Adrenal gland (tissue), 5 donors: ENCODE measurements at regions not wholly inside any gene's neighbourhood (a gene's known extent, or its start where the extent isn't known, plus 50 kb on each side); places are given as distances from the start of the nearest gene placed in this dataset.

ENCODE experiments used
- CTCF ChIP-seq, 6 experiments: fragments of 450-650 bp in 4 of 6; fragments of 200-600 bp in 2 of 6; sonication (generic) in 1 of 6; IDR thresholded peaks; 1 replicate in 5 of 6; 2 replicates in 1 of 6; pipeline versions ENCODE4 v1.5.1 to v1.8.0; 2016 to 2021; ENCODE audit warnings: antibody characterized with exemption in 6 of 6, mild to moderate bottlenecking in 2 of 6, moderate library complexity in 1 of 6
- POLR2A ChIP-seq, 2 donors: fragments of 450-650 bp; IDR thresholded peaks; one replicate each; pipeline ENCODE4 v1.6.1; 2017; ENCODE audit warnings: antibody characterized with exemption in 2 of 2, mild to moderate bottlenecking in 2 of 2, moderate library complexity in 1 of 2
- donor health status: DM: no; HTN: no; CAD: no.

- TF ChIP-seq CTCF (IDR thresholded peaks at IDR 0.05) (no peak), POLR2A (IDR thresholded peaks at IDR 0.05) (no peak)
Observed at GRCh38 chr11:69915151-69915500, 95.9 kb upstream of the FGF3 start.
